ENCODE measurements at regions not wholly inside any gene's neighbourhood (a gene's known extent, or its start where the extent isn't known, plus 50 kb on each side); places are given as distances from the start of the nearest gene placed in this dataset.

- no peak for ATAC-seq
- TF ChIP-seq CSDC2 (CRISPR knock-in tag; IDR thresholded peaks at IDR 0.05) (no peak), TCF4 (CRISPR knock-in tag; IDR thresholded peaks at IDR 0.05; ENCODE audit: borderline replicate concordance) (no peak), ZNF8 (CRISPR knock-in tag; IDR thresholded peaks at IDR 0.05) (no peak), ESRRG (CRISPR knock-in tag; IDR thresholded peaks at IDR 0.05) (no peak), ZC3H10 (CRISPR knock-in tag; IDR thresholded peaks at IDR 0.05) (no peak), TOX (CRISPR knock-in tag; IDR thresholded peaks at IDR 0.05; ENCODE audit: borderline replicate concordance) (no peak), ZNF70 (CRISPR knock-in tag; IDR thresholded peaks at IDR 0.05) (no peak), OSR1 (CRISPR knock-in tag; IDR thresholded peaks at IDR 0.05) (no peak), RARB (CRISPR knock-in tag; IDR thresholded peaks at IDR 0.05) (no peak), ARNTL (CRISPR knock-in tag; IDR thresholded peaks at IDR 0.05; ENCODE audit: borderline replicate concordance, low read depth) (no peak), SNAI2 (CRISPR knock-in tag; IDR thresholded peaks at IDR 0.05) (no peak), GLIS3 (CRISPR knock-in tag; IDR thresholded peaks at IDR 0.05) (no peak), ZFP3 (CRISPR knock-in tag; IDR thresholded peaks at IDR 0.05) (no peak)
- TF ChIP-seq, protein P1, sequence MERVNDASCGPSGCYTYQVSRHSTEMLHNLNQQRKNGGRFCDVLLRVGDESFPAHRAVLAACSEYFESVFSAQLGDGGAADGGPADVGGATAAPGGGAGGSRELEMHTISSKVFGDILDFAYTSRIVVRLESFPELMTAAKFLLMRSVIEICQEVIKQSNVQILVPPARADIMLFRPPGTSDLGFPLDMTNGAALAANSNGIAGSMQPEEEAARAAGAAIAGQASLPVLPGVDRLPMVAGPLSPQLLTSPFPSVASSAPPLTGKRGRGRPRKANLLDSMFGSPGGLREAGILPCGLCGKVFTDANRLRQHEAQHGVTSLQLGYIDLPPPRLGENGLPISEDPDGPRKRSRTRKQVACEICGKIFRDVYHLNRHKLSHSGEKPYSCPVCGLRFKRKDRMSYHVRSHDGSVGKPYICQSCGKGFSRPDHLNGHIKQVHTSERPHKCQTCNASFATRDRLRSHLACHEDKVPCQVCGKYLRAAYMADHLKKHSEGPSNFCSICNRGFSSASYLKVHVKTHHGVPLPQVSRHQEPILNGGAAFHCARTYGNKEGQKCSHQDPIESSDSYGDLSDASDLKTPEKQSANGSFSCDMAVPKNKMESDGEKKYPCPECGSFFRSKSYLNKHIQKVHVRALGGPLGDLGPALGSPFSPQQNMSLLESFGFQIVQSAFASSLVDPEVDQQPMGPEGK (CRISPR knock-in tag; IDR thresholded peaks at IDR 0.05; ENCODE audit: borderline replicate concordance): no peak
- TF ChIP-seq, protein P2, sequence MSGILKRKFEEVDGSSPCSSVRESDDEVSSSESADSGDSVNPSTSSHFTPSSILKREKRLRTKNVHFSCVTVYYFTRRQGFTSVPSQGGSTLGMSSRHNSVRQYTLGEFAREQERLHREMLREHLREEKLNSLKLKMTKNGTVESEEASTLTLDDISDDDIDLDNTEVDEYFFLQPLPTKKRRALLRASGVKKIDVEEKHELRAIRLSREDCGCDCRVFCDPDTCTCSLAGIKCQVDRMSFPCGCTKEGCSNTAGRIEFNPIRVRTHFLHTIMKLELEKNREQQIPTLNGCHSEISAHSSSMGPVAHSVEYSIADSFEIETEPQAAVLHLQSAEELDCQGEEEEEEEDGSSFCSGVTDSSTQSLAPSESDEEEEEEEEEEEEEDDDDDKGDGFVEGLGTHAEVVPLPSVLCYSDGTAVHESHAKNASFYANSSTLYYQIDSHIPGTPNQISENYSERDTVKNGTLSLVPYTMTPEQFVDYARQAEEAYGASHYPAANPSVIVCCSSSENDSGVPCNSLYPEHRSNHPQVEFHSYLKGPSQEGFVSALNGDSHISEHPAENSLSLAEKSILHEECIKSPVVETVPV (CRISPR knock-in tag; IDR thresholded peaks at IDR 0.05): no peak
- TF ChIP-seq, protein P3, sequence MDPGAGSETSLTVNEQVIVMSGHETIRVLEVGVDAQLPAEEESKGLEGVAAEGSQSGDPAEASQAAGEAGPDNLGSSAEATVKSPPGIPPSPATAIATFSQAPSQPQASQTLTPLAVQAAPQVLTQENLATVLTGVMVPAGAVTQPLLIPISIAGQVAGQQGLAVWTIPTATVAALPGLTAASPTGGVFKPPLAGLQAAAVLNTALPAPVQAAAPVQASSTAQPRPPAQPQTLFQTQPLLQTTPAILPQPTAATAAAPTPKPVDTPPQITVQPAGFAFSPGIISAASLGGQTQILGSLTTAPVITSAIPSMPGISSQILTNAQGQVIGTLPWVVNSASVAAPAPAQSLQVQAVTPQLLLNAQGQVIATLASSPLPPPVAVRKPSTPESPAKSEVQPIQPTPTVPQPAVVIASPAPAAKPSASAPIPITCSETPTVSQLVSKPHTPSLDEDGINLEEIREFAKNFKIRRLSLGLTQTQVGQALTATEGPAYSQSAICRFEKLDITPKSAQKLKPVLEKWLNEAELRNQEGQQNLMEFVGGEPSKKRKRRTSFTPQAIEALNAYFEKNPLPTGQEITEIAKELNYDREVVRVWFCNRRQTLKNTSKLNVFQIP (CRISPR knock-in tag; IDR thresholded peaks at IDR 0.05; ENCODE audit: borderline replicate concordance, low read depth): no peak
- TF ChIP-seq, protein P4, sequence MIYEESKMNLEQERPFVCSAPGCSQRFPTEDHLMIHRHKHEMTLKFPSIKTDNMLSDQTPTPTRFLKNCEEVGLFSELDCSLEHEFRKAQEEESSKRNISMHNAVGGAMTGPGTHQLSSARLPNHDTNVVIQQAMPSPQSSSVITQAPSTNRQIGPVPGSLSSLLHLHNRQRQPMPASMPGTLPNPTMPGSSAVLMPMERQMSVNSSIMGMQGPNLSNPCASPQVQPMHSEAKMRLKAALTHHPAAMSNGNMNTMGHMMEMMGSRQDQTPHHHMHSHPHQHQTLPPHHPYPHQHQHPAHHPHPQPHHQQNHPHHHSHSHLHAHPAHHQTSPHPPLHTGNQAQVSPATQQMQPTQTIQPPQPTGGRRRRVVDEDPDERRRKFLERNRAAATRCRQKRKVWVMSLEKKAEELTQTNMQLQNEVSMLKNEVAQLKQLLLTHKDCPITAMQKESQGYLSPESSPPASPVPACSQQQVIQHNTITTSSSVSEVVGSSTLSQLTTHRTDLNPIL (CRISPR knock-in tag; IDR thresholded peaks at IDR 0.05; ENCODE audit: low read depth): no peak
- TF ChIP-seq, protein P5, sequence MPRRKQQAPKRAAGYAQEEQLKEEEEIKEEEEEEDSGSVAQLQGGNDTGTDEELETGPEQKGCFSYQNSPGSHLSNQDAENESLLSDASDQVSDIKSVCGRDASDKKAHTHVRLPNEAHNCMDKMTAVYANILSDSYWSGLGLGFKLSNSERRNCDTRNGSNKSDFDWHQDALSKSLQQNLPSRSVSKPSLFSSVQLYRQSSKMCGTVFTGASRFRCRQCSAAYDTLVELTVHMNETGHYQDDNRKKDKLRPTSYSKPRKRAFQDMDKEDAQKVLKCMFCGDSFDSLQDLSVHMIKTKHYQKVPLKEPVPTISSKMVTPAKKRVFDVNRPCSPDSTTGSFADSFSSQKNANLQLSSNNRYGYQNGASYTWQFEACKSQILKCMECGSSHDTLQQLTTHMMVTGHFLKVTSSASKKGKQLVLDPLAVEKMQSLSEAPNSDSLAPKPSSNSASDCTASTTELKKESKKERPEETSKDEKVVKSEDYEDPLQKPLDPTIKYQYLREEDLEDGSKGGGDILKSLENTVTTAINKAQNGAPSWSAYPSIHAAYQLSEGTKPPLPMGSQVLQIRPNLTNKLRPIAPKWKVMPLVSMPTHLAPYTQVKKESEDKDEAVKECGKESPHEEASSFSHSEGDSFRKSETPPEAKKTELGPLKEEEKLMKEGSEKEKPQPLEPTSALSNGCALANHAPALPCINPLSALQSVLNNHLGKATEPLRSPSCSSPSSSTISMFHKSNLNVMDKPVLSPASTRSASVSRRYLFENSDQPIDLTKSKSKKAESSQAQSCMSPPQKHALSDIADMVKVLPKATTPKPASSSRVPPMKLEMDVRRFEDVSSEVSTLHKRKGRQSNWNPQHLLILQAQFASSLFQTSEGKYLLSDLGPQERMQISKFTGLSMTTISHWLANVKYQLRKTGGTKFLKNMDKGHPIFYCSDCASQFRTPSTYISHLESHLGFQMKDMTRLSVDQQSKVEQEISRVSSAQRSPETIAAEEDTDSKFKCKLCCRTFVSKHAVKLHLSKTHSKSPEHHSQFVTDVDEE (CRISPR knock-in tag; IDR thresholded peaks at IDR 0.05): no peak
Measured at GRCh38 chr22:49104434-49104833, 723.2 kb downstream of the BRD1 start.

- ATAC-seq: no peak
- TF ChIP-seq ZNF565 (CRISPR knock-in tag; conservative IDR thresholded peaks at IDR 0.05; ENCODE audit: low read depth): no peak
- TF ChIP-seq, protein P1 (CRISPR knock-in tag; IDR thresholded peaks at IDR 0.05; ENCODE audit: borderline replicate concordance): no peak
- TF ChIP-seq ZC3H10 (CRISPR knock-in tag; IDR thresholded peaks at IDR 0.05): no peak
- TF ChIP-seq, protein P5 (CRISPR knock-in tag; IDR thresholded peaks at IDR 0.05): no peak
- no peak for TF ChIP-seq TCF4 (CRISPR knock-in tag; IDR thresholded peaks at IDR 0.05; ENCODE audit: borderline replicate concordance)
- no peak for TF ChIP-seq PPARA (CRISPR knock-in tag; IDR thresholded peaks at IDR 0.05; ENCODE audit: borderline replicate concordance)
- TF ChIP-seq ISL1 (CRISPR knock-in tag; IDR thresholded peaks at IDR 0.05): no peak
- TF ChIP-seq ZFP3 (CRISPR knock-in tag; IDR thresholded peaks at IDR 0.05): no peak
- TF ChIP-seq ARNTL (CRISPR knock-in tag; IDR thresholded peaks at IDR 0.05; ENCODE audit: borderline replicate concordance, low read depth): no peak
- no peak for TF ChIP-seq GLIS3 (CRISPR knock-in tag; IDR thresholded peaks at IDR 0.05)
- no peak for TF ChIP-seq CSDC2 (CRISPR knock-in tag; IDR thresholded peaks at IDR 0.05)
- no peak for TF ChIP-seq BACH2 (CRISPR knock-in tag; IDR thresholded peaks at IDR 0.05; ENCODE audit: borderline replicate concordance)
- no peak for TF ChIP-seq SNAI2 (CRISPR knock-in tag; IDR thresholded peaks at IDR 0.05)
- TF ChIP-seq RARB (CRISPR knock-in tag; IDR thresholded peaks at IDR 0.05): no peak
- TF ChIP-seq ESRRG (CRISPR knock-in tag; IDR thresholded peaks at IDR 0.05): no peak
- TF ChIP-seq ZNF8 (CRISPR knock-in tag; IDR thresholded peaks at IDR 0.05): no peak
- TF ChIP-seq, protein P2 (CRISPR knock-in tag; IDR thresholded peaks at IDR 0.05): no peak
Measured at GRCh38 chr22:49103314-49104059, 724.2 kb downstream of the BRD1 start.

All from SK-N-SH treated with all-trans-retinoic acid at 6 μM for 48 hours (cell line).